WTC11 (cell line): ENCODE measurements at regions not wholly inside any gene's neighbourhood (a gene's known extent, or its start where the extent isn't known, plus 50 kb on each side); places are given as distances from the start of the nearest gene placed in this dataset.

Source experiments
- ELF4 ChIP-seq: sonication (generic); formaldehyde crosslinking; IDR thresholded peaks from 2 replicates; pipeline ENCODE4 v1.8.1; 2022; ENCODE audit warnings: low read depth, mild to moderate bottlenecking, moderate library complexity, missing genetic modification reagents
- MLX ChIP-seq: sonication (generic); formaldehyde crosslinking; IDR thresholded peaks from 2 replicates; pipeline ENCODE4 v1.8.1; 2023; ENCODE audit warnings: mild to moderate bottlenecking, missing genetic modification reagents, moderate library complexity

GRCh38 chr3:187522293-187522692, 147.9 kb downstream of the SST start:
- no peak for TF ChIP-seq ELF4 (CRISPR knock-in tag)
- no peak for TF ChIP-seq MLX (CRISPR knock-in tag)
